SKM-1 (cell line): ENCODE measurements at regions not wholly inside any gene's neighbourhood (a gene's known extent, or its start where the extent isn't known, plus 50 kb on each side); places are given as distances from the start of the nearest gene placed in this dataset.

Experiments used
- DNase-seq: peaks from one replicate; lab custom pipeline; 2025; ENCODE audit not compliant: unreplicated experiment; lab: John Stamatoyannopoulos, UW

GRCh38 chr1:213669964-213670691 lies 317.6 kb upstream of the PROX1 start:
- no peak for DNase-seq

DNA sequence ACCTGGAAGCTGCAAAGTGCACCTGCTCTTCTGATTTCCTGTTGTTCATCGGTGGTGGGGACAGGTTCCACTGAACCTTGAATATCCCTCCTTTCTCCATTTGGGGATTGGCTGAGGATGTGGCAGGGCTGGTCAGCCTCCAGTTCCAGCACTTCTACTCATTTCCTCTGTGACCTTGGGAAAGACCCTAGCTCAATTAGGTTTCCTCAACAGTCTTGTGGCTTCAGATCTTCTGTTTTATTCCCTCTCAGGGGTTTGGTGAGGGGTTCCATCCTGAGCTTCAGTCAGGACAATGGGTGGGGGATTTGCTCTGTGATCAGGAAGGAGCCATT lies 317.1 kb upstream of the PROX1 start:
- no peak for DNase-seq

DNA sequence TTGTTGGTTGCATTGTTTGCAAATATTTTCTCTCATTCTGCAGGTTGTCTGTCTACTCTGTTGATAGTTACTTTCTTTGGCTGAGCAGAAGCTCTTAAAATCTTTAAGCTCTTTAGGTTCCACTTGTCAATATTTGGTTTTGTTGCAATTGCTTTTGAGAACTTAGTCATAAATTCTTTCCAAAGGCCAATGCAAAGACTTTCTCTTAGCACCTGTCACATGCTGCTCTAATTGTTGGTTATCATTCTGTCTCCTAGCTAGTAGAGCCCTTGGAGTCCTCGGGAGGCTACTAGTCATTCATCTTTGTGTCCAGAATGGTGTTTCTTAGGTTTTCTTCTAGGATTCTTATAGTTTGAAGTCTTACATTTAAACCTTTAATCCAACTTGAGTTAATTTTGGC lies 312.7 kb upstream of the PROX1 start:
- no peak for DNase-seq

DNA sequence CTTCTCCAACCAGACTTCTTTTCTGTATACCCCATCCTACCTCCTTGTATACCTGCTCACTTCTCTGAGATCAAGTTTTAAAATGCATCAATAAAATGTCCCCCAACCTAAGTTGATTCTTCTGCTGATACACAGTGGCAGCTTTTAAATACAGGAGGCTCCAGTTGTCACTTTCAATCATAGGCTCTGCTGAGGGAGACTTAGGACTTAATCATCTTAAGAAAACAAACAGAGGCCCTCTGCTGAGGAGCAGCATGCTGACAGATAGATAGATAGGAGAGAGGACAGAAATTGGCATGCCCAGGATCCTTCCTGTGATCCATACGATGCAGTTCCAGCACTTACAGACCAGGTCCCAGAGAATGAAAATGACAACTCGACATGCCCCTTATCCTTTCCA lies 311.0 kb upstream of the PROX1 start:
- DNase-seq = no peak

GRCh38 chr1:213678348-213678747 lies 309.4 kb upstream of the PROX1 start:
- DNase-seq = no peak

GRCh38 chr1:213678753-213679152 lies 309.0 kb upstream of the PROX1 start:
- DNase-seq = no peak

DNA sequence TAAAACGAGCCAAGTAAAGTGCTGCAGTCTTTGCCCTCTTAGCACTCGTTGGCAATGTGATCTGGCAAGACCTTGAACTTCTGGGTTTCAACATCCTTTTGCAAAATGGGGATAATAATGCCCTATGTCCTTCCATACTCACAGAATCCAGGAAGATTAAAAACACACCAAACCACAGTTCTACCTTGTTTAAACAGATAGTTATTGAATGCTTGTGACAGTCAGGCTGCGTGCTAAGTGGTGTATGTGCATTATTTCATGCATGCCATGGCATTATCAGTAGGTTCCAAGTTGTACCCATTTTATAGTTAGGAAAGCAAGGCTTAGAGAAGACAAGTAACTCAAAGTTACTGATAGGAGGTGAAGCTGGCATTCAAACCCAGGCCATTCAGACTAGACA lies 308.6 kb upstream of the PROX1 start:
- no peak for DNase-seq

- DNase-seq = no peak
Measured at GRCh38 chr1:213680677-213681325, 307.0 kb upstream of the PROX1 start.

- no peak for DNase-seq
Measured at GRCh38 chr1:213681788-213682340, 305.9 kb upstream of the PROX1 start.

GRCh38 chr1:213683529-213683928 lies 304.2 kb upstream of the PROX1 start:
- no peak for DNase-seq

- DNase-seq = no peak
Measured at GRCh38 chr1:213684454-213684853, 303.3 kb upstream of the PROX1 start.

- peak; percentile 41 for DNase-seq
Measured at GRCh38 chr1:213685992-213686582, 301.7 kb upstream of the PROX1 start.

- DNase-seq = no peak
Measured at GRCh38 chr1:213686983-213687382, 300.8 kb upstream of the PROX1 start.

- DNase-seq = peak; percentile 71
Measured at GRCh38 chr1:213687832-213688231, 299.9 kb upstream of the PROX1 start.

GRCh38 chr1:213688655-213689054 lies 299.1 kb upstream of the PROX1 start:
- DNase-seq = no peak

GRCh38 chr1:213689260-213689659 lies 298.5 kb upstream of the PROX1 start:
- no peak for DNase-seq

DNA sequence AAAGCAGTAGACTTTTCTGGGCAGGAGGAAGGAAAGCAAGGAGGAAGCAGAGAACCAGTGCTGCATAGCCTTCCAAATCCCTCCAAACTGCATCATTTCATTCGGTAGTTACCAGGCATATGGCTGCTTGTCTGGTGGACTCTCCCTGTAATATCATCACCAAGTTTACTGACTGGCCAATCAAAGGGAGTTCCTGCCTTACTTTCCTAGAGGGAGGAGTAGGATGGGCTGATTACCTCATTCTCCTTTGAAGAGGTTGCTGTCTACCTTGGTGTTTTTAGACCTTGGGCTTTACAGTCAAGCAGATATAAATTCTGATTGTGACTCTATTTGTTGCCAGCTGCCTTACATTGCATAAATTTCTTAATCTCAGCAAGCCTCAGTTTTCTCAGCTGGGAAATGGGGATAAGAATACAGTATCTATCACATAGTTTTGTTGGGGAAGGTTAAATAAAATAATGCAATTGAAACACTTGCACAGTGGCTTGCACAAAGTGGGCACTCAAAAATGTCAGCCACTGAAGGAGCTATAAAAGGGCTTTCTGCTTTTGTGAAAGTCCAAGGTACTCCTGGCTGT lies 297.3 kb upstream of the PROX1 start:
- DNase-seq = no peak

GRCh38 chr1:213692321-213692720 lies 295.5 kb upstream of the PROX1 start:
- DNase-seq = no peak

DNA sequence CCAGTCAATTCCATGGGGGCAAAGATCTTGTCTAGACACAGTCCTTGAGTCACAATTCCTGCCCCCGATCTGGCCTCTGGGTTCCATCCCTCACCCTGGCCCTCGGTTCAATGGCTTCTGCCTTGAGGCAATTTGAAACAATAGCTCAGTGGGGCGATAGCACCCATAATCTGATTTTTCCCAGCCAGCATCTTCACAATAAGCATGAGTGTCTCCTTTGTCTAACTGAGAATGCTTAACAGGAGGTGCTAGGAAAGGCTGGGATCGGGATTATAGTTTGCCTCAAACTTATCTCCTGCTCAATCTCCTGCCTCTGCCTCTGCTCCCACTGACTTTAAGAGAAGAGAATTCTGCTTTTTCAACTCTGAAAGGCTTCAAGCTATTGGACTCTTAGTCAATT lies 293.9 kb upstream of the PROX1 start:
- no peak for DNase-seq

GRCh38 chr1:213697192-213697802 lies 290.5 kb upstream of the PROX1 start:
- no peak for DNase-seq

DNA sequence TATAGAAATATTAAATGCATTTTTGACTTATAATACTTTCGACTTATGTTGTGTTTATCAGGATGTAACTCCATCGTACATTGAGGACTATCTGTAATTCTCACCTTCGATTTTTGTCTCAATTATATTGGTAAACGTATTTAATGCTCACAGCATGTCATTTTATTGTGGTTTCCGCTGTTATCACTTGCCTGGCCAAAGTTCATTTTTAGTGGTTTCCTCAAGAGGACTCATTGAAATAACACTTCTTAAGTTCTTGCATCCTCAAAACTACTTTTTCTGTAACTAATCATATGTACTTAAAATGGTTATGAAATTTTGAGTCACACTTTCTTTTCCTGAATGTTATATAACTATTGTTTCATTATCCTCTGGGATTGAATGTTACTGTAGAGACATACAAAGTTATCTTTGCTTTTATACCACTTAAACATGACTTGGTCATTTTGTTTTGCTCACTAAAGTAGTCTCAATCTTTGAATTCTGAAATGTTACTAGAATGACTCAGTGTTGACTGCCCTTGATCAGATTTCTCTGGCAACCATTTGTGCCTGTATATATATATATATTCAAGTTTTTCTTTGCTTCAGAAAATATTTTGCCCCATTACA lies 289.6 kb upstream of the PROX1 start:
- no peak for DNase-seq
